ENCODE measurements at regions not wholly inside any gene's neighbourhood (a gene's known extent, or its start where the extent isn't known, plus 50 kb on each side); places are given as distances from the start of the nearest gene placed in this dataset.
A peak's percentile ranks its signal among the peaks of the same experiment; 100 is the strongest.

DNA sequence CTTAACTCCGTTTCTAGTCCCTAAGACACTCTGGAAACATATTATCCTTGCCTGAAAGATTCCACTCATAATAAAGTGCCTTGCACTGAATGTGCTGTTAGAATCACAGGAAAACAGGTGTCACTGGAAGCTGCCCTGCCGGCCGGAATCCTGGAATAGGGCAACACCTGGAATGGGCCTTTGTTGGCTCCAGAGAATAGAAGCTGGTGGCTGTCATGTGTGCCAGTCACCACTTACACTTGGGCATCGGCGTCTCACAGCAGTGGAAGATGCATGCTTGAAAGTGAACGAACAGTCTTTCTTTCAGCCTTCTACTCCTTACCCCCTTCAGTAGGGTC lies 90.8 kb upstream of the AFDN start (continued):
- TF ChIP-seq UBTF (CRISPR knock-in tag; IDR thresholded peaks at IDR 0.05) (no peak), THAP11 (CRISPR knock-in tag; IDR thresholded peaks at IDR 0.05) (no peak; the same call in 1 of the 2 replicates), ZNF501 (CRISPR knock-in tag; IDR thresholded peaks at IDR 0.05) (peak; percentile 85), ZNF30 (CRISPR knock-in tag; IDR thresholded peaks at IDR 0.05) (no peak), ZEB1 (IDR thresholded peaks at IDR 0.05; ENCODE audit: insufficient replicate concordance, low read depth) (peak; percentile 1)

DNA sequence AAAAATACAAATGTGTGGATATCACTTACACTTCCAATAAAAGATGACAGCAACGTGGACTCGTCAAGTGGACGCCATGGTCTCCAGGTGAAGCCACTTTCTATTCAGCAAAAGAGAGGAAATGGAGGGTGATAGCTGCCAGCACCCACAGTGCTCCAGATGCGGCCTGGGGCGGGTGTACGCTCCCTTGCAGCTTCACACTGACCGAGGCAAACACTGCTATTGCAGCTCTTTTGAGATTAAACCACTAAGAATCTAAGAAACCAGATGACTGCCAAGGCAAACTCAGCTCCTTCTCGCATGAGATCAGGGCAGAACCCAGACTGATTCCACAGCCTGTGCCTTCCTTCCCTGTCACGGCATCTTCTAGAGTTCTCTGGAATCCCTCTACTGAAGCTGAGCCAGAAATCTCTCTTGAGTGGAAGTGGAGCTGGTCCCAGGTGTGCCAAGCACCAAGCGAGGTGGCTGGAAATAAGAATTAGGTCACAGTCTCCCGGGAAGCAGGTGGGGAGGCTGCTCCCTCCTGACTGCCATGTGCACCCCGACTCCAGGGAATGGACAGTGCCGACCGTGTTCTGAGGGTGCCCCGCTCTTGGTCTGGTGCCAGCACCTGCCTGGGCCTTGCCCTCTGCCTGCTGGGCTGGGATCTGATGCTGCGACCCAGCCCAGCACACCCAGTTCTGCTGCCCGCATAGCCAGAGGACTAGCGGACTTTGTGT lies 90.1 kb upstream of the AFDN start:
- WGBS (ENCODE audit: low lambda C conversion rate) = 85% methylated on average over 18 of the region's 18 CpGs
- H3K4me2 ChIP-seq (ENCODE audit: low read depth, low read length) = peak overlapping the region; percentile 32; the same call in 1 of the 2 replicates
- H3K27me3 ChIP-seq (ENCODE audit: control insufficient read depth in 1 of 2, insufficient read depth in 2 of 2, low read length in 2 of 2) = no peaks in the 10 kb centered on the region
- H3K79me2 ChIP-seq (ENCODE audit: insufficient read depth, low read length) = no peaks in the 10 kb centered on the region
- H3K9ac ChIP-seq (ENCODE audit: insufficient read depth, low read depth, low read length) = no peak overlapping the region
- H3K36me3 ChIP-seq (replicated peaks in 1 of 2; ENCODE audit: control insufficient read depth in 1 of 2, insufficient read depth in 2 of 2, low read length in 2 of 2) = no peaks in the 10 kb centered on the region
- ChIA-PET POLR2A (interaction anchor here (1.3 to 2.4 kb wide), 6 partner anchors 19 to 236 kb away, joined by 3 to 26 read pairs (median 6); no protein-coding TSS in a partner anchor), CTCF (ENCODE audit: low intra/inter-chr PET ratio, low total read pairs) (no interaction called here)
- BruUV-seq (replicated peaks) = no TSS peak
- H2AFZ ChIP-seq (ENCODE audit: low read length) = no peak overlapping the region
- H3K4me1 ChIP-seq (ENCODE audit: insufficient read depth, low read length) = peaks cover 50% of the 10 kb centered on the region
- DNase-seq (ENCODE audit: low spot score) = no peak
- no peak overlapping the region for H3K27ac ChIP-seq (ENCODE audit: extremely low read length, insufficient read depth, low read length)
- FAIRE-seq = peak; percentile 32
- H3K9me3 ChIP-seq (ENCODE audit: low read length) = no peaks in the 10 kb centered on the region
- intact Hi-C loops (cut with micrococcal nuclease; ENCODE audit: unreplicated experiment) (loop anchor here (5.0 kb wide), 1 partner anchor 179 kb away; no protein-coding TSS in a partner anchor), in situ Hi-C loops (cut with HindIII; ENCODE audit: extremely low pct_ligation_motif_present, low pct_unique_long_range_greater_than_20kb) (no loop called here)
- ATAC-seq = peak; percentile 5
- H3K4me3 ChIP-seq (replicated peaks in 1 of 3; ENCODE audit: insufficient read depth in 1 of 3, low read depth in 2 of 3, low read length in 3 of 3) = no peak overlapping the region
- H4K20me1 ChIP-seq (ENCODE audit: insufficient read depth, low read length) = no peaks in the 10 kb centered on the region
- TF ChIP-seq KLF16 (CRISPR knock-in tag; IDR thresholded peaks at IDR 0.05) (0 out of 4 replicates have a peak, but pooled peaks of 1 of the 2 experiments have one; percentile 66), MBNL3 (CRISPR knock-in tag; conservative IDR thresholded peaks at IDR 0.05) (no peak), ZBTB7A (CRISPR knock-in tag; IDR thresholded peaks at IDR 0.05) (0 out of 2 replicates have a peak, but pooled peaks have one; percentile 30), FOXA1 (IDR thresholded peaks at IDR 0.05) (no peak), FOXA1 (CRISPR knock-in tag; IDR thresholded peaks at IDR 0.05) (no peak), ZNF143 (CRISPR knock-in tag; IDR thresholded peaks at IDR 0.05) (0 out of 2 replicates have a peak, but pooled peaks have one; percentile 20), HNRNPL (IDR thresholded peaks at IDR 0.05; ENCODE audit: low read depth, low read length) (peak; percentile 90), AGO2 (optimal IDR thresholded peaks at IDR 0.05; ENCODE audit: low read depth, low read length) (peak; percentile 39), ZNF75D (CRISPR knock-in tag; IDR thresholded peaks at IDR 0.05; ENCODE audit: borderline replicate concordance) (no peak), ZNF362 (CRISPR knock-in tag; IDR thresholded peaks at IDR 0.05; ENCODE audit: borderline replicate concordance) (0 out of 2 replicates have a peak, but pooled peaks have one; percentile 30), HNRNPLL (IDR thresholded peaks at IDR 0.05; ENCODE audit: low read depth, low read length, poor library complexity, severe bottlenecking) (peak; percentile 16), ZNF292 (CRISPR knock-in tag; IDR thresholded peaks at IDR 0.05; ENCODE audit: borderline replicate concordance, low read depth) (peak; percentile 9; the same call in 1 of the 2 replicates), ZBTB26 (CRISPR knock-in tag; IDR thresholded peaks at IDR 0.05; ENCODE audit: borderline replicate concordance) (peak; percentile 84), ZNF772 (CRISPR knock-in tag; IDR thresholded peaks at IDR 0.05) (peak; percentile 11; the same call in 1 of the 2 replicates)
